Liver (tissue), 8 donors: ENCODE measurements at regions not wholly inside any gene's neighbourhood (a gene's known extent, or its start where the extent isn't known, plus 50 kb on each side); places are given as distances from the start of the nearest gene placed in this dataset.

ENCODE experiments used
- DNase-seq: peaks from one replicate; pipeline ENCODE4 v3.0.0-alpha.2; 2017; ENCODE audit warnings: low spot score
- H3K27ac ChIP-seq, 2 donors: one replicate each; pipeline ENCODE4 v1.7.0; 2013; ENCODE audit warnings: inconsistent platforms in 2 of 2, low read length in 2 of 2, control low read depth in 1 of 2, low read depth in 1 of 2, mild to moderate bottlenecking in 1 of 2
- H3K27me3 ChIP-seq, 4 donors: one replicate each; pipeline versions ENCODE4 v1.6.1 to v1.7.0; 2013; ENCODE audit warnings: low read length in 3 of 4, inconsistent platforms in 1 of 4, mild to moderate bottlenecking in 1 of 4, moderate library complexity in 1 of 4; ENCODE audit not compliant: control insufficient read depth in 4 of 4, insufficient read depth in 4 of 4
- H3K36me3 ChIP-seq, 4 donors: one replicate each; pipeline versions ENCODE4 v1.6.1 to v1.7.0; 2013; ENCODE audit warnings: low read length in 3 of 4, mild to moderate bottlenecking in 3 of 4, low read depth in 1 of 4, moderate library complexity in 1 of 4; ENCODE audit not compliant: control insufficient read depth in 4 of 4, insufficient read depth in 3 of 4
- H3K4me1 ChIP-seq, 4 donors: one replicate each; pipeline versions ENCODE4 v1.6.1 to v1.7.0; 2013; ENCODE audit warnings: low read length in 3 of 4, mild to moderate bottlenecking in 3 of 4, moderate library complexity in 1 of 4; ENCODE audit not compliant: control insufficient read depth in 4 of 4, insufficient read depth in 4 of 4
- H3K4me3 ChIP-seq, 3 donors: one replicate each; pipeline versions ENCODE4 v1.6.1 to v1.7.0; 2013; ENCODE audit warnings: low read length in 3 of 3, control low read depth in 1 of 3, low read depth in 1 of 3, mild to moderate bottlenecking in 1 of 3
- H3K9ac ChIP-seq, 2 donors: one replicate each; pipeline ENCODE4 v1.7.0; 2013; ENCODE audit warnings: low read length in 2 of 2, mild to moderate bottlenecking in 2 of 2, moderate library complexity in 2 of 2, control low read depth in 1 of 2, low read depth in 1 of 2
- H3K9me3 ChIP-seq, 4 donors: one replicate each; pipeline versions ENCODE4 v1.6.1 to v1.7.0; 2013; ENCODE audit warnings: low read length in 3 of 4; ENCODE audit not compliant: control insufficient read depth in 4 of 4
- ATF3 ChIP-seq: IDR thresholded peaks from 2 replicates; pipeline ENCODE4 v1.6.1; 2016; ENCODE audit warnings: antibody characterized with exemption
- EGR1 ChIP-seq, 2 donors: IDR thresholded peaks; 2 replicates each; pipeline ENCODE4 v1.6.1; 2016 to 2018; ENCODE audit warnings: antibody characterized with exemption in 2 of 2, low read depth in 2 of 2
- FOXA1 ChIP-seq: IDR thresholded peaks from 2 replicates; pipeline ENCODE4 v1.6.1; 2016; ENCODE audit warnings: antibody characterized with exemption
- FOXA2 ChIP-seq: IDR thresholded peaks from 2 replicates; pipeline ENCODE4 v1.6.1; 2016; ENCODE audit warnings: antibody characterized with exemption
- GABPA ChIP-seq, 2 donors: IDR thresholded peaks in 1 of 2; conservative IDR thresholded peaks in 1 of 2; 2 replicates each; pipeline ENCODE4 v1.6.1; 2016; ENCODE audit warnings: antibody characterized with exemption in 2 of 2, mild to moderate bottlenecking in 1 of 2, moderate library complexity in 1 of 2
- HNF4A ChIP-seq, 2 donors: conservative IDR thresholded peaks; 2 replicates each; pipeline ENCODE4 v1.6.1; 2016; ENCODE audit warnings: antibody characterized with exemption in 2 of 2, mild to moderate bottlenecking in 2 of 2
- HNF4G ChIP-seq: IDR thresholded peaks from 2 replicates; pipeline ENCODE4 v1.6.1; 2016; ENCODE audit warnings: antibody characterized with exemption
- JUND ChIP-seq, 2 donors: IDR thresholded peaks; 2 replicates each; pipeline ENCODE4 v1.6.1; 2016; ENCODE audit warnings: antibody characterized with exemption in 2 of 2
- NR2F2 ChIP-seq: IDR thresholded peaks from 2 replicates; pipeline ENCODE4 v1.6.1; 2016; ENCODE audit warnings: antibody characterized with exemption
- RAD21 ChIP-seq, 2 donors: IDR thresholded peaks; 2 replicates each; pipeline ENCODE4 v1.6.1; 2016; ENCODE audit warnings: antibody characterized with exemption in 2 of 2, mild to moderate bottlenecking in 2 of 2
- RXRA ChIP-seq, 2 donors: IDR thresholded peaks; 2 replicates each; pipeline ENCODE4 v1.6.1; 2017 to 2018; ENCODE audit warnings: antibody characterized with exemption in 2 of 2, mild to moderate bottlenecking in 1 of 2
- SP1 ChIP-seq: IDR thresholded peaks from 2 replicates; pipeline ENCODE4 v1.6.1; 2018; ENCODE audit warnings: antibody characterized with exemption, mild to moderate bottlenecking
- TAF1 ChIP-seq: conservative IDR thresholded peaks from 2 replicates; pipeline ENCODE4 v1.6.1; 2016; ENCODE audit warnings: antibody characterized with exemption, mild to moderate bottlenecking
- YY1 ChIP-seq: IDR thresholded peaks from 2 replicates; pipeline ENCODE4 v1.6.1; 2016; ENCODE audit warnings: antibody characterized with exemption, mild to moderate bottlenecking
- ZBTB33 ChIP-seq: IDR thresholded peaks from 2 replicates; pipeline ENCODE4 v1.6.1; 2016; ENCODE audit warnings: antibody characterized with exemption
- WGBS: extraction: QIAGEN DNeasy Blood & Tissue Kit; methylation state at CpG from one replicate; pipeline ENCODE4 v1.1.7; 2013; 5-methylcytosine and 5-hydroxymethylcytosine counted together
- TF ChIP-seq, protein P1 (sequence below): IDR thresholded peaks from 2 replicates; pipeline ENCODE4 v1.6.1; 2016; ENCODE audit warnings: antibody characterized with exemption, mild to moderate bottlenecking
- TF ChIP-seq, protein P2 (sequence below): fragments of 150-350 bp; IDR thresholded peaks from 2 replicates; pipeline ENCODE4 v1.5.1; 2017; ENCODE audit warnings: improper control_type of control experiment, low read depth, low read length; ENCODE audit not compliant: missing input control
- TF ChIP-seq, protein P3 (sequence below): IDR thresholded peaks from 2 replicates; pipeline ENCODE4 v1.6.1; 2016; ENCODE audit warnings: antibody characterized with exemption
- donor health status: healthy.
- donor health status: healthy.
- donor health status: healthy.
- donor health status: healthy.
- donor health status: healthy.

DNA sequence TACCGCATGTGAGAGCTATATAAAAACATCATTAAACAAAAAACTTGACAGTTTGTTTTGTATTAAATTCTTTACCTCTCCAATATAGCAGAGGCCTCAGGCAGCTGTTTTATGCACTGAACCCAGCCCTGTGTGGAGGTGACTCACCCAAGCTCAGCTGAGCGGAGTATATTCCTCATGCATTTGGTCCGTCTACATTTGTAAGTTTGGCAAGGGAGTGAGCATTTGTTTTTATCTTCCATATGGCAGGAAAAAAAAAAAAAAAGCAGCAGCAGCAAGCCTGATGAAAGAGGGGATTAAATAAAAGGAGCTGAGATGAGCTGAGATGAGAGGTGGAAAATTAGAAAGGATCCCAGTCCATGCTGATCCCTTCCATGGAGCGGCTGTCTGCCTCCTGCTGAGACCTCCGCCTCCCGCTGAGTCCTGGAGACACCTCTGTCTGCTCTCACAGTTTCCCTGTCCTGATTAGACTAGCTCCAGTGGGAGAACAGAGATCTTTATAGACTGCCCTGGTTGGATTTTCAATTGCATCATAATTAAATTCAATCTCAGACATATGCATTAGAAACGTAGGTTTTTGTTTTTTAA is 112.0 kb upstream of the CTNND2 start:
- TF ChIP-seq, protein P1, sequence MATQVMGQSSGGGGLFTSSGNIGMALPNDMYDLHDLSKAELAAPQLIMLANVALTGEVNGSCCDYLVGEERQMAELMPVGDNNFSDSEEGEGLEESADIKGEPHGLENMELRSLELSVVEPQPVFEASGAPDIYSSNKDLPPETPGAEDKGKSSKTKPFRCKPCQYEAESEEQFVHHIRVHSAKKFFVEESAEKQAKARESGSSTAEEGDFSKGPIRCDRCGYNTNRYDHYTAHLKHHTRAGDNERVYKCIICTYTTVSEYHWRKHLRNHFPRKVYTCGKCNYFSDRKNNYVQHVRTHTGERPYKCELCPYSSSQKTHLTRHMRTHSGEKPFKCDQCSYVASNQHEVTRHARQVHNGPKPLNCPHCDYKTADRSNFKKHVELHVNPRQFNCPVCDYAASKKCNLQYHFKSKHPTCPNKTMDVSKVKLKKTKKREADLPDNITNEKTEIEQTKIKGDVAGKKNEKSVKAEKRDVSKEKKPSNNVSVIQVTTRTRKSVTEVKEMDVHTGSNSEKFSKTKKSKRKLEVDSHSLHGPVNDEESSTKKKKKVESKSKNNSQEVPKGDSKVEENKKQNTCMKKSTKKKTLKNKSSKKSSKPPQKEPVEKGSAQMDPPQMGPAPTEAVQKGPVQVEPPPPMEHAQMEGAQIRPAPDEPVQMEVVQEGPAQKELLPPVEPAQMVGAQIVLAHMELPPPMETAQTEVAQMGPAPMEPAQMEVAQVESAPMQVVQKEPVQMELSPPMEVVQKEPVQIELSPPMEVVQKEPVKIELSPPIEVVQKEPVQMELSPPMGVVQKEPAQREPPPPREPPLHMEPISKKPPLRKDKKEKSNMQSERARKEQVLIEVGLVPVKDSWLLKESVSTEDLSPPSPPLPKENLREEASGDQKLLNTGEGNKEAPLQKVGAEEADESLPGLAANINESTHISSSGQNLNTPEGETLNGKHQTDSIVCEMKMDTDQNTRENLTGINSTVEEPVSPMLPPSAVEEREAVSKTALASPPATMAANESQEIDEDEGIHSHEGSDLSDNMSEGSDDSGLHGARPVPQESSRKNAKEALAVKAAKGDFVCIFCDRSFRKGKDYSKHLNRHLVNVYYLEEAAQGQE, result no peak
- TF ChIP-seq FOXA2 (no peak), TAF1 (no peak), RAD21 (IDR thresholded peaks at IDR 0.05) (no peak), RXRA (IDR thresholded peaks at IDR 0.05) (no peak), SP1 (no peak), JUND (IDR thresholded peaks at IDR 0.05) (no peak), ATF3 (no peak), HNF4G (no peak), YY1 (no peak), ZBTB33 (no peak), HNF4A (conservative IDR thresholded peaks at IDR 0.05) (no peak), GABPA (IDR thresholded peaks at IDR 0.05 in 1 of 2, conservative IDR thresholded peaks at IDR 0.05 in 1 of 2) (no peak), FOXA1 (no peak), NR2F2 (no peak), EGR1 (IDR thresholded peaks at IDR 0.05; ENCODE audit: low read depth in 2 of 2) (no peak)
- TF ChIP-seq, protein P2, sequence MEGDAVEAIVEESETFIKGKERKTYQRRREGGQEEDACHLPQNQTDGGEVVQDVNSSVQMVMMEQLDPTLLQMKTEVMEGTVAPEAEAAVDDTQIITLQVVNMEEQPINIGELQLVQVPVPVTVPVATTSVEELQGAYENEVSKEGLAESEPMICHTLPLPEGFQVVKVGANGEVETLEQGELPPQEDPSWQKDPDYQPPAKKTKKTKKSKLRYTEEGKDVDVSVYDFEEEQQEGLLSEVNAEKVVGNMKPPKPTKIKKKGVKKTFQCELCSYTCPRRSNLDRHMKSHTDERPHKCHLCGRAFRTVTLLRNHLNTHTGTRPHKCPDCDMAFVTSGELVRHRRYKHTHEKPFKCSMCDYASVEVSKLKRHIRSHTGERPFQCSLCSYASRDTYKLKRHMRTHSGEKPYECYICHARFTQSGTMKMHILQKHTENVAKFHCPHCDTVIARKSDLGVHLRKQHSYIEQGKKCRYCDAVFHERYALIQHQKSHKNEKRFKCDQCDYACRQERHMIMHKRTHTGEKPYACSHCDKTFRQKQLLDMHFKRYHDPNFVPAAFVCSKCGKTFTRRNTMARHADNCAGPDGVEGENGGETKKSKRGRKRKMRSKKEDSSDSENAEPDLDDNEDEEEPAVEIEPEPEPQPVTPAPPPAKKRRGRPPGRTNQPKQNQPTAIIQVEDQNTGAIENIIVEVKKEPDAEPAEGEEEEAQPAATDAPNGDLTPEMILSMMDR, result no peak
- TF ChIP-seq, protein P3, sequence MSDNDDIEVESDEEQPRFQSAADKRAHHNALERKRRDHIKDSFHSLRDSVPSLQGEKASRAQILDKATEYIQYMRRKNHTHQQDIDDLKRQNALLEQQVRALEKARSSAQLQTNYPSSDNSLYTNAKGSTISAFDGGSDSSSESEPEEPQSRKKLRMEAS, result no peak
- H3K27me3 ChIP-seq, result no peaks in the 10 kb centered on the region
- H3K9me3 ChIP-seq, result no peaks in the 10 kb centered on the region
- no peaks in the 10 kb centered on the region for H3K36me3 ChIP-seq
- H3K4me1 ChIP-seq, result peaks cover 0 to 2% (median 0%) of the 10 kb centered on the region in 4 donors
- H3K27ac ChIP-seq, result no peak overlapping the region
- no peak for DNase-seq
- 75% methylated on average over 7 of the region's 7 CpGs for WGBS
- H3K9ac ChIP-seq, result no peak overlapping the region
- no peak overlapping the region for H3K4me3 ChIP-seq
